GM19351 (cell line): ENCODE measurements at regions not wholly inside any gene's neighbourhood (a gene's known extent, or its start where the extent isn't known, plus 50 kb on each side); places are given as distances from the start of the nearest gene placed in this dataset.
"Not testable (repeated sequence)": the region's sequence is repeated elsewhere in the genome, so short reads cannot be mapped to it uniquely, and the experiment has no call there.

ENCODE experiments used
- ATAC-seq: cut with Tn5 transposase; IDR thresholded peaks from one replicate; pipeline ENCODE4 v1.9.1; 2021; ENCODE audit warnings: mild to moderate bottlenecking, moderate library complexity; ENCODE audit not compliant: unreplicated experiment

- ATAC-seq: no peak
These were observed 466.6 kb upstream of the ERCC4 start for GRCh38 chr16:13453325-13453724.

- no peak for ATAC-seq
These were observed 465.9 kb upstream of the ERCC4 start for GRCh38 chr16:13453938-13454553.

GRCh38 chr16:13463619-13464018, 456.3 kb upstream of the ERCC4 start:
- ATAC-seq: no peak

- no peak for ATAC-seq
These were observed 448.9 kb upstream of the ERCC4 start for GRCh38 chr16:13471036-13471435.

- ATAC-seq: no peak
These were observed 441.0 kb upstream of the ERCC4 start for GRCh38 chr16:13478991-13479390.

- ATAC-seq: no peak
These were observed 440.4 kb upstream of the ERCC4 start for GRCh38 chr16:13479549-13479948.

- no peak for ATAC-seq
These were observed 439.2 kb upstream of the ERCC4 start for GRCh38 chr16:13480801-13481200.

- no peak for ATAC-seq
These were observed 436.8 kb upstream of the ERCC4 start for GRCh38 chr16:13483121-13483520.

- ATAC-seq: not testable (repeated sequence)
These were observed 430.5 kb upstream of the ERCC4 start for GRCh38 chr16:13489416-13489815.

- no peak for ATAC-seq
These were observed 427.9 kb upstream of the ERCC4 start for GRCh38 chr16:13492046-13492445.

GRCh38 chr16:13503960-13504635, 415.9 kb upstream of the ERCC4 start:
- ATAC-seq: no peak

- no peak for ATAC-seq
These were observed 412.4 kb upstream of the ERCC4 start for GRCh38 chr16:13507530-13507929.

- ATAC-seq: no peak
These were observed 409.4 kb upstream of the ERCC4 start for GRCh38 chr16:13510425-13511151.

GRCh38 chr16:13517841-13518240, 402.1 kb upstream of the ERCC4 start:
- no peak for ATAC-seq

GRCh38 chr16:13519871-13520270, 400.1 kb upstream of the ERCC4 start:
- no peak for ATAC-seq

- ATAC-seq: no peak
These were observed 398.6 kb upstream of the ERCC4 start for GRCh38 chr16:13521356-13521755.

GRCh38 chr16:13527332-13527731, 392.6 kb upstream of the ERCC4 start:
- ATAC-seq: no peak

- ATAC-seq: no peak
These were observed 391.3 kb upstream of the ERCC4 start for GRCh38 chr16:13528691-13529090.

GRCh38 chr16:13529193-13529982, 390.6 kb upstream of the ERCC4 start:
- ATAC-seq: no peak

- ATAC-seq: no peak
These were observed 379.2 kb upstream of the ERCC4 start for GRCh38 chr16:13540771-13541170.

GRCh38 chr16:13542284-13542683, 377.7 kb upstream of the ERCC4 start:
- no peak for ATAC-seq
